Calu3 (cell line): ENCODE measurements at regions not wholly inside any gene's neighbourhood (a gene's known extent, or its start where the extent isn't known, plus 50 kb on each side); places are given as distances from the start of the nearest gene placed in this dataset.

Experiments used
- BruUV-seq: library from RNA; stranded (reverse); fragments of 400-500 nt; replicated peaks from 2 replicates; lab custom pipeline; 2021; lab: Mats Ljungman, UMichigan
- CTCF ChIA-PET: fragments of 300-600 bp; sonication (Branson Sonifier 250); formaldehyde crosslinking; loops from one replicate; lab custom pipeline; 2022; ENCODE audit warnings: antibody characterized with exemption; lab: Charles Lee
- DNase-seq: peaks from one replicate; pipeline ENCODE4 v3.0.0; 2022
- H3K27ac Mint-ChIP-seq: one replicate; pipeline ENCODE4 v1.8.0; 2022; ENCODE audit warnings: mixed read lengths; ENCODE audit not compliant: unreplicated experiment
- H3K27me3 Mint-ChIP-seq: one replicate; pipeline ENCODE4 v1.8.0; 2022; ENCODE audit warnings: mixed read lengths; ENCODE audit not compliant: unreplicated experiment
- H3K36me3 Mint-ChIP-seq: one replicate; pipeline ENCODE4 v1.8.0; 2022; ENCODE audit warnings: mild to moderate bottlenecking, moderate library complexity, mixed read lengths; ENCODE audit not compliant: insufficient read depth, unreplicated experiment
- H3K4me1 Mint-ChIP-seq: one replicate; pipeline ENCODE4 v1.8.0; 2022; ENCODE audit warnings: mild to moderate bottlenecking, low read depth, mixed read lengths; ENCODE audit not compliant: unreplicated experiment
- H3K4me3 Mint-ChIP-seq: one replicate; pipeline ENCODE4 v1.8.0; 2022; ENCODE audit warnings: mild to moderate bottlenecking, low read depth, moderate library complexity, mixed read lengths; ENCODE audit not compliant: unreplicated experiment
- H3K9me3 Mint-ChIP-seq: one replicate; pipeline ENCODE4 v1.8.0; 2022; ENCODE audit warnings: low read depth, mixed read lengths; ENCODE audit not compliant: unreplicated experiment
- intact Hi-C: fragments of 100-400 bp; cut with micrococcal nuclease; formaldehyde crosslinking; loops from one replicate; pipeline ENCODE4 v1.10.0; 2022; ENCODE audit not compliant: unreplicated experiment
- TF ChIP-seq, protein P1 (sequence below): fragments of 200-600 bp; IDR thresholded peaks from one replicate; pipeline ENCODE4 v1.8.0; 2022; ENCODE audit warnings: antibody characterized with exemption; ENCODE audit not compliant: unreplicated experiment

DNA sequence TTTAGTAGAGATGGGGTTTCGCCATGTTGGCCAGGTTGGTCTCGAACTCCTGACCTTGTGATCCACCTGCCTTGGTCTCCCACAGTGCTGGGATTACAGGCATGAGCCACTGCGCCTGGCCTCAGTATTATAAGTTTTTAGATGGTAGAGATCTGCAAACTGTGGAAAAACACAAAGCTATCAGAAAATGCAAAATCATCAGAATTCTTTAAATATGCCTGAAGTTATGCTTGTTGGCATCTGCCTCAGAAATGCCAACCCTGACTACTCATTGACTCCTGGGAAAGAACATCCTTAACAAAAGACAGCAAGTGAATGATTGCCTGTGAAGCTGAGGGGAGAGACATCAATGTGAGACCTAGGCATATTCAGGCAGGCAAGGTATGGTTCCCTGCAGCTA lies 94.3 kb upstream of the MB21D2 start:
- H3K27me3 Mint-ChIP-seq = peaks cover 9% of the 10 kb centered on the region
- H3K4me1 Mint-ChIP-seq = no peaks in the 10 kb centered on the region
- CTCF ChIA-PET = interaction anchor here (0.7 kb wide), 2 partner anchors 63 to 126 kb away, joined by 3 to 4 read pairs; no protein-coding TSS in a partner anchor
- no TSS peak for BruUV-seq
- intact Hi-C loops = no loop called here
- TF ChIP-seq, protein P1, sequence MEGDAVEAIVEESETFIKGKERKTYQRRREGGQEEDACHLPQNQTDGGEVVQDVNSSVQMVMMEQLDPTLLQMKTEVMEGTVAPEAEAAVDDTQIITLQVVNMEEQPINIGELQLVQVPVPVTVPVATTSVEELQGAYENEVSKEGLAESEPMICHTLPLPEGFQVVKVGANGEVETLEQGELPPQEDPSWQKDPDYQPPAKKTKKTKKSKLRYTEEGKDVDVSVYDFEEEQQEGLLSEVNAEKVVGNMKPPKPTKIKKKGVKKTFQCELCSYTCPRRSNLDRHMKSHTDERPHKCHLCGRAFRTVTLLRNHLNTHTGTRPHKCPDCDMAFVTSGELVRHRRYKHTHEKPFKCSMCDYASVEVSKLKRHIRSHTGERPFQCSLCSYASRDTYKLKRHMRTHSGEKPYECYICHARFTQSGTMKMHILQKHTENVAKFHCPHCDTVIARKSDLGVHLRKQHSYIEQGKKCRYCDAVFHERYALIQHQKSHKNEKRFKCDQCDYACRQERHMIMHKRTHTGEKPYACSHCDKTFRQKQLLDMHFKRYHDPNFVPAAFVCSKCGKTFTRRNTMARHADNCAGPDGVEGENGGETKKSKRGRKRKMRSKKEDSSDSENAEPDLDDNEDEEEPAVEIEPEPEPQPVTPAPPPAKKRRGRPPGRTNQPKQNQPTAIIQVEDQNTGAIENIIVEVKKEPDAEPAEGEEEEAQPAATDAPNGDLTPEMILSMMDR = no peak
- DNase-seq = no peak
- H3K36me3 Mint-ChIP-seq = no peaks in the 10 kb centered on the region
- H3K4me3 Mint-ChIP-seq = no peak overlapping the region
- H3K9me3 Mint-ChIP-seq = peaks cover 5% of the 10 kb centered on the region
- H3K27ac Mint-ChIP-seq = no peak overlapping the region

DNA sequence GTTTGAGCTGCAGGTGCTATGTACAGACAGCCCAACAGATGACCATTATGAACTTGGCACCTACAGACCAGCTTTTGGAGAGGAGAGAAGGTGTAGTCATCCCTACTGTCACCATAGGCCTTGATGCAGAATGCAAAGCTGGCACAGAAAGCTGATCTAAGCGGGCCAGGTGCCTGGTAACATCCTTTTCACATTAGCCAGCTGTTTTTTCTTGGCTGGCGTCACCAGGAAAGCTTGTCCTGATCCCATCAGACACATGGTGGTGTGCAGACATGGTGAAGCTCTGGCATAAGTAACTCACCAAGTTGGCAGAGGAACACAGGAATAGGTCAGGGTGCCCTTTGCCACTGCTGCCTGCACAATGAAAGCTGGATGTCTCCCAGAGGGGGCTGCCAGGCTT lies 97.2 kb upstream of the MB21D2 start:
- Mint-ChIP-seq H3K36me3 (no peaks in the 10 kb centered on the region), H3K27ac (no peak overlapping the region), H3K4me3 (no peak overlapping the region), H3K27me3 (no peaks in the 10 kb centered on the region), H3K9me3 (peaks cover 5% of the 10 kb centered on the region), H3K4me1 (no peaks in the 10 kb centered on the region)
- no TSS peak for BruUV-seq
- TF ChIP-seq, protein P1 = no peak
- intact Hi-C loops = no loop called here
- CTCF ChIA-PET = no interaction called here
- DNase-seq = no peak

DNA sequence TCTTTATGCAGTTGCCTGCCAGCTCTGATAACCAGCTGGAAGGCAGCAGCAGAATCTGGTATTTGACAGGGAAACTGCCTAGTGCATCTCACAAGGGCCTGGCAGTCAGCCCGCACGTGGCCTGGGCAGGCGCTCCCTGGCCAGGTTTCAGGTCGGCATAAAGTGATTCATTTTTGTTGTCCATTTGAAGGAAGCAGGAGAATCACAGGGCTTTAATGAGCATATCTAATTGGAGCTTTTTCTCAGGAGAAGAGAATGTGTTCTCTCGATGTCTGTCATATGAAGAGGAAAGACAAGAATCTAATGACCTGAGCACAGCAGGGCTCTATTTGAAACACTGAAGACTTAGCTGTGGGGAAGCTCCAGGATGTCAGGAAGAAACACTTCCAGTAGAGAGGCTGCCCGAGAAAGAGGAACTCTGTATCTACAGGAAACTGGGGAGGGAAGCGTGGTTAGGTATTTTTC lies 98.8 kb upstream of the MB21D2 start:
- TF ChIP-seq, protein P1 = no peak
- CTCF ChIA-PET = interaction anchor here (0.5 kb wide), 1 partner anchor 109 kb away, joined by 3 read pairs; no protein-coding TSS in a partner anchor

DNA sequence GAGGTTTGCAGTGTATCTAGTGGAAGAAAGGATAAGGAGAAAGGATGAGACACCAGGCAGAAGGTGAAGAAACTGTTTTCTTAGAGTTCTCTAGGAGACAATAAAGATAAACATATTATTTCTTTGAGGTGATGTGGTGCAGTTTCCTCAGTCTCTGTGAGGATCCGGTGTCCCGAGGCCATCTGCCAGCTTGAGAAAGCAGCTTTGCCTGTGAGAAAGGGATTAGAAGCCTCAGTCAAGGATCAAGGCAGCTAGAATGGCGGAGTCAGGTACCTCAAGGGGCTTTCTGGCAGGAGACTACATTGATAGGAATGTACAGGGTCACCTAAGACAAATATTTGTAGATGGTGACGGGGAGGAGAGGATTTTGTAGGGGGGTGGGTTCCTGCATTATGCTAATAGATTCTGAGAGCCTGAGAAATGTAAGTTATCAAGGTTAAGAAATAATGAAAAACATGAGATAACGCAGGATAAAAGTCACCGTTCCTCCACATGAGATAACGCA lies 103.9 kb upstream of the MB21D2 start:
- H3K36me3 Mint-ChIP-seq = no peaks in the 10 kb centered on the region
- DNase-seq = no peak
- no peaks in the 10 kb centered on the region for H3K9me3 Mint-ChIP-seq
- H3K27me3 Mint-ChIP-seq = no peaks in the 10 kb centered on the region
- no peak overlapping the region for H3K27ac Mint-ChIP-seq
- TF ChIP-seq, protein P1 = no peak
- intact Hi-C loops = no loop called here
- no TSS peak for BruUV-seq
- H3K4me3 Mint-ChIP-seq = no peak overlapping the region
- no peaks in the 10 kb centered on the region for H3K4me1 Mint-ChIP-seq
- CTCF ChIA-PET = interaction anchor here (0.7 to 1.3 kb wide), 2 partner anchors 11 to 34 kb away, joined by 3 read pairs; no protein-coding TSS in a partner anchor

More for the DNA sequence above, 98.8 kb upstream of the MB21D2 start:
- H3K4me3 Mint-ChIP-seq = no peak overlapping the region
- no peaks in the 10 kb centered on the region for H3K27me3 Mint-ChIP-seq
- H3K36me3 Mint-ChIP-seq = no peaks in the 10 kb centered on the region
- H3K9me3 Mint-ChIP-seq = peaks cover 5% of the 10 kb centered on the region
- H3K27ac Mint-ChIP-seq = no peak overlapping the region
- no TSS peak for BruUV-seq
- DNase-seq = no peak
- intact Hi-C loops = no loop called here
- H3K4me1 Mint-ChIP-seq = no peaks in the 10 kb centered on the region
